Activated naive CD8-positive, alpha-beta T cell treated with anti-CD3 and anti-CD28 coated beads, Interleukin-2, amount 50 U/mL, for 24 hours (primary cell): ENCODE measurements at regions not wholly inside any gene's neighbourhood (a gene's known extent, or its start where the extent isn't known, plus 50 kb on each side); places are given as distances from the start of the nearest gene placed in this dataset.
A peak's percentile ranks its signal among the peaks of the same experiment; 100 is the strongest.
"Not testable (repeated sequence)": the region's sequence is repeated elsewhere in the genome, so short reads cannot be mapped to it uniquely, and the experiment has no call there.

Experiments used
- ATAC-seq: fragments of 150-1000 bp; cut with Tn5 transposase; one replicate; pipeline ENCODE4 v1.10.0; 2021
- DNase-seq: peaks from one replicate; pipeline ENCODE4 v3.0.0; 2021
- H3K27ac Mint-ChIP-seq: one replicate; pipeline ENCODE4 v1.8.0; 2021; ENCODE audit warnings: mild to moderate bottlenecking, mixed read lengths
- H3K27me3 Mint-ChIP-seq: one replicate; pipeline ENCODE4 v1.8.0; 2021; ENCODE audit warnings: mixed read lengths
- H3K36me3 Mint-ChIP-seq: one replicate; pipeline ENCODE4 v1.8.0; 2021; ENCODE audit warnings: low read depth, mixed read lengths
- H3K4me1 Mint-ChIP-seq: one replicate; pipeline ENCODE4 v1.8.0; 2021; ENCODE audit warnings: mixed read lengths
- H3K4me3 Mint-ChIP-seq: one replicate; pipeline ENCODE4 v1.8.0; 2021; ENCODE audit warnings: mild to moderate bottlenecking, moderate library complexity, mixed read lengths
- H3K9me3 Mint-ChIP-seq: one replicate; pipeline ENCODE4 v1.8.0; 2021; ENCODE audit warnings: mixed read lengths

GRCh38 chr11:86145439-86146156 is 76.7 kb upstream of the PICALM start:
- Mint-ChIP-seq H3K9me3 (no peaks in the 10 kb centered on the region), H3K4me1 (peaks cover 29% of the 10 kb centered on the region), H3K36me3 (no peaks in the 10 kb centered on the region), H3K27me3 (peaks cover 2% of the 10 kb centered on the region), H3K27ac (no peak overlapping the region), H3K4me3 (no peak overlapping the region)
- no peak for DNase-seq
- ATAC-seq, result no peak

GRCh38 chr11:86144846-86145245 is 76.0 kb upstream of the PICALM start:
- H3K27ac Mint-ChIP-seq, result no peak overlapping the region
- ATAC-seq, result no peak
- peaks cover 35% of the 10 kb centered on the region for H3K4me1 Mint-ChIP-seq

GRCh38 chr11:86144087-86144486 is 75.2 kb upstream of the PICALM start:
- not testable (repeated sequence) for H3K27me3 Mint-ChIP-seq, H3K9me3 Mint-ChIP-seq, H3K4me3 Mint-ChIP-seq, H3K36me3 Mint-ChIP-seq, H3K27ac Mint-ChIP-seq, DNase-seq, ATAC-seq
- peaks cover 41% of the 10 kb centered on the region for H3K4me1 Mint-ChIP-seq

More at GRCh38 chr11:86144846-86145245, 76.0 kb upstream of the PICALM start:
- no peak for DNase-seq
- Mint-ChIP-seq H3K27me3 (peaks cover 2% of the 10 kb centered on the region), H3K36me3 (no peaks in the 10 kb centered on the region), H3K4me3 (no peak overlapping the region), H3K9me3 (no peaks in the 10 kb centered on the region)

DNA sequence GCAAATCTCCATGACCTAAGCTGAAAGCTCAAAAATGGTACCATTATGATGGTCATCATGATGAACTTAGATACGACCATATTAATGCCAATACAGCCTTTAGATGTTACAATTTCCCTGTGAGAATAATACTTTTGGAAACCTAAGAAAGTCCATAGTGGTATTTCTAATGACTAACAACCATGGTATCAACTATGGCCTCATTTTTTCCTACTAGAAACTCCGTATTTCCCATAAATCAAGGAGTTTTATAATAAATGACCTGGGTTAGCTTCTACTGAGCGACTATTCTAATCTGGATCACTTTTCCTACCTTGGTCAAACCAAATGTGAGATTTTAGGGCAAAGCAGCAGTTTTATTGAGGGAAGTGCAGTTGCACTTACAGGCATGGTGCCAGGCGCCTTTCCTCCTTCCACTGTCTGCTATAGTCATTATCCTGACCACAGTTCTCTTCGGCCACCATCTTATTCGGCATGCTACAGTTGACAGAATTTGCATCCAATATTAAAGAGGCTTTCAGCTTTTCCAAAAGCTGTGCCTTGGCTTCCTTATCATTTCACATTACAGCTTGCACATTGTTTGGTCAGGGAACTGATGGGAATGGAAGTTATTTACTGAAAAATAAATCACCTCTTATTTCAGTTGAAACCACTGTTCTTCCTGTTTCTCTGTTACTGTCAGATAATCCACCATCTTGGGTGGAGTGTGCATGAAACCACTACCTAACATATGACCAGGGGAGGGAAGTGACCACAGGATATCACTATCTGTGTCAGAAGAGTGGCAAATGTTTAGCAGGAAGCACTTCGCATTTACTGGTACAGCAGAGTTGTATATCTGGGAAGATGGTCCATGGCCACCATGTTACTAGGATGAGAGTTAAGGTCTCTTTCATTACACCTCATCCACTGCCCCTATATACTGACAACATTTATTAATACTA is 74.5 kb upstream of the PICALM start:
- Mint-ChIP-seq H3K9me3 (no peaks in the 10 kb centered on the region), H3K4me1 (peaks cover 48% of the 10 kb centered on the region), H3K4me3 (no peak overlapping the region), H3K36me3 (no peaks in the 10 kb centered on the region), H3K27me3 (peaks cover 2% of the 10 kb centered on the region), H3K27ac (peak overlapping the region; percentile 38)
- DNase-seq, result no peak
- ATAC-seq, result no peak

DNA sequence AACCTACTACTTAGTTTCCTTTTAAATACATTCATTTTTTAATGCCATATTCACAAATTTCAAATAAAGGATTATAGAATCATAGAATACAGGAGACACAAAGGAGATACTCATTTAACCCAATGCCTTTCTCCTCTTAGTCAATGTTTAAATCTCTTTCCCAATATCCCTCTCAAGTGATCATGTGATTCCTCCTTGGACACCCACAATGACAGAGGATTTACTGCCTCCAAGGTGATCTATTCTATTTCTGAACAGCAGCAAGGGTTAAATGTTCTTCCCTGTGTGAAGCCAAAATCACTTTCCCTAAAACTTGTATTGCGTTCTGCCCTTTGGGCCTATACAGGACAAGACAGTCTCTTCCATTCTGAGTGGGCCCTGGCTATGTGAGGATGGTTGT is 73.3 kb upstream of the PICALM start:
- no peaks in the 10 kb centered on the region for H3K36me3 Mint-ChIP-seq
- H3K4me3 Mint-ChIP-seq, result no peak overlapping the region
- ATAC-seq (no peak), DNase-seq (no peak)
- H3K27me3 Mint-ChIP-seq, result no peaks in the 10 kb centered on the region
- no peaks in the 10 kb centered on the region for H3K9me3 Mint-ChIP-seq
- no peak overlapping the region for H3K27ac Mint-ChIP-seq
- H3K4me1 Mint-ChIP-seq, result peaks cover 49% of the 10 kb centered on the region

DNA sequence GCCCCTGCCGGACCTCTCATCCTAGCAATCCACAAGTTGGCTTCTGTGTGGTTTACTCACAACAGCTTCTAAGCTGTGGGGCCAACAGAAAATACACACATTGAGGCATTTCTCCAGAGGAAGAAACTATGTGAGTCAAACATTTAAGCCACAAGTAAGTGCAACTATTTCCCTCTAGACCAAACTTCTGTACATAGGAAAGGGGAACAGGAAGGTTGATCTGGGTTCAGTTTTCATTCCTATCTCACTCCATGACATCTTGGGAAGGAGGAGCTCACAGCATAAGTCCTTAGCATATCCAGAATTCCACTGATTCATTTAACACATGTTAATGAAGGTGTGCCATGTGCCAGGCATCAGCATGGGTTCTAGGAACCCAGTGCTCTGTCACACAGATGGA is 72.8 kb upstream of the PICALM start:
- DNase-seq (no peak), ATAC-seq (no peak)
- Mint-ChIP-seq H3K9me3 (no peaks in the 10 kb centered on the region), H3K27me3 (no peaks in the 10 kb centered on the region), H3K4me3 (no peak overlapping the region), H3K4me1 (peaks cover 49% of the 10 kb centered on the region), H3K27ac (no peak overlapping the region), H3K36me3 (no peaks in the 10 kb centered on the region)

GRCh38 chr11:86140334-86140990 is 71.6 kb upstream of the PICALM start:
- no peaks in the 10 kb centered on the region for H3K9me3 Mint-ChIP-seq
- H3K4me3 Mint-ChIP-seq, result no peak overlapping the region
- H3K27ac Mint-ChIP-seq, result no peak overlapping the region
- no peak for ATAC-seq
- DNase-seq, result no peak
- no peaks in the 10 kb centered on the region for H3K36me3 Mint-ChIP-seq
- H3K27me3 Mint-ChIP-seq, result no peaks in the 10 kb centered on the region
- H3K4me1 Mint-ChIP-seq, result peaks cover 49% of the 10 kb centered on the region

- peak; percentile 85 for ATAC-seq
- Mint-ChIP-seq H3K27ac (peak overlapping the region; percentile 67), H3K27me3 (no peaks in the 10 kb centered on the region), H3K36me3 (no peaks in the 10 kb centered on the region), H3K9me3 (no peaks in the 10 kb centered on the region), H3K4me3 (peak overlapping the region; percentile 39), H3K4me1 (peaks cover 43% of the 10 kb centered on the region)
- no peak for DNase-seq
Measured at GRCh38 chr11:86138958-86139357, 70.1 kb upstream of the PICALM start.

DNA sequence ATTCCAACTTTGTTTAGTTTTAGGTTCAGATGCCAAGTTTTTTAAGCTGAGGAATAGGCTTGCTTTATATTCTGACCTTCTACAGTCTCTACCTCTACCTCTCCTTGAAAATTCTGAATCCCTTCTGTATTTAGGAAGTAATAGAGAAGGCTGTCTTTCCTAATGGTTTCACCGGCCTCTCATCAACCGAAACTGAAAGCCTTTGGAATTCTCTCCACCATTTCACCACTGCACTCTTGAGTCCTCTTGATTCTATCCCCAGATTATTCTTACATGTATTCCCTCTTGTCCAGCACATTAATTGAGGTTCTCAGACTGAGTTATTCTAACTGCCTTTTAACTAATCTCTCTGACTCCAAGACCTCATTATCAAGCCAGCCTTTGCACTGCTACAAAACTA is 67.7 kb upstream of the PICALM start:
- no peaks in the 10 kb centered on the region for H3K36me3 Mint-ChIP-seq
- H3K27me3 Mint-ChIP-seq, result no peaks in the 10 kb centered on the region
- no peak overlapping the region for H3K4me3 Mint-ChIP-seq
- H3K27ac Mint-ChIP-seq, result no peak overlapping the region
- no peaks in the 10 kb centered on the region for H3K9me3 Mint-ChIP-seq
- H3K4me1 Mint-ChIP-seq, result peaks cover 24% of the 10 kb centered on the region
- ATAC-seq (no peak), DNase-seq (no peak)

GRCh38 chr11:86135319-86135714 is 66.4 kb upstream of the PICALM start:
- no peak for DNase-seq
- no peak for ATAC-seq
- H3K9me3 Mint-ChIP-seq, result no peaks in the 10 kb centered on the region
- no peaks in the 10 kb centered on the region for H3K27me3 Mint-ChIP-seq
- H3K36me3 Mint-ChIP-seq, result no peaks in the 10 kb centered on the region
- H3K4me1 Mint-ChIP-seq, result peaks cover 18% of the 10 kb centered on the region
- no peak overlapping the region for H3K27ac Mint-ChIP-seq
- H3K4me3 Mint-ChIP-seq, result no peak overlapping the region

GRCh38 chr11:86134580-86135318 is 65.9 kb upstream of the PICALM start:
- no peaks in the 10 kb centered on the region for H3K9me3 Mint-ChIP-seq
- no peak for ATAC-seq
- no peak for DNase-seq
- no peaks in the 10 kb centered on the region for H3K27me3 Mint-ChIP-seq
- no peak overlapping the region for H3K27ac Mint-ChIP-seq
- H3K4me3 Mint-ChIP-seq, result no peak overlapping the region
- H3K4me1 Mint-ChIP-seq, result peaks cover 15% of the 10 kb centered on the region
- no peaks in the 10 kb centered on the region for H3K36me3 Mint-ChIP-seq

GRCh38 chr11:86132667-86133249 is 63.9 kb upstream of the PICALM start:
- peaks cover 2% of the 10 kb centered on the region for H3K27me3 Mint-ChIP-seq
- DNase-seq, result no peak
- no peak overlapping the region for H3K4me3 Mint-ChIP-seq
- no peak overlapping the region for H3K27ac Mint-ChIP-seq
- no peaks in the 10 kb centered on the region for H3K4me1 Mint-ChIP-seq
- H3K36me3 Mint-ChIP-seq, result no peaks in the 10 kb centered on the region
- no peaks in the 10 kb centered on the region for H3K9me3 Mint-ChIP-seq
- no peak for ATAC-seq

- no peak for ATAC-seq
- H3K27me3 Mint-ChIP-seq, result peaks cover 2% of the 10 kb centered on the region
- H3K4me3 Mint-ChIP-seq, result no peak overlapping the region
- H3K4me1 Mint-ChIP-seq, result peaks cover 4% of the 10 kb centered on the region
- no peaks in the 10 kb centered on the region for H3K9me3 Mint-ChIP-seq
- no peaks in the 10 kb centered on the region for H3K36me3 Mint-ChIP-seq
- no peak overlapping the region for H3K27ac Mint-ChIP-seq
- no peak for DNase-seq
Measured at GRCh38 chr11:86129740-86130540, 61.1 kb upstream of the PICALM start.
